Right cardiac atrium (tissue), 5 donors: ENCODE measurements at regions not wholly inside any gene's neighbourhood (a gene's known extent, or its start where the extent isn't known, plus 50 kb on each side); places are given as distances from the start of the nearest gene placed in this dataset.

Experiments
- ATAC-seq, 2 donors: fragments of 200-7000 bp; cut with Tn5 transposase; one replicate each; pipeline versions ENCODE4 v1.8.0 to v1.9.1; 2020; ENCODE audit warnings: moderate library complexity in 2 of 2, mild to moderate bottlenecking in 1 of 2
- DNase-seq, 3 donors: peaks; one replicate each; pipeline ENCODE4 v3.0.0-alpha.2; 2020
- H3K27ac ChIP-seq: one replicate; pipeline ENCODE4 v1.5.1; 2013; ENCODE audit warnings: mild to moderate bottlenecking, low read length, control low read depth, moderate library complexity
- H3K27me3 ChIP-seq: one replicate; pipeline ENCODE4 v1.6.1; 2013; ENCODE audit not compliant: control insufficient read depth, insufficient read depth
- H3K4me1 ChIP-seq: one replicate; pipeline ENCODE4 v1.6.1; 2013; ENCODE audit warnings: low read length; ENCODE audit not compliant: control insufficient read depth, insufficient read depth
- H3K4me3 ChIP-seq: one replicate; pipeline ENCODE4 v1.5.1; 2013; ENCODE audit warnings: low read length, control low read depth
- H3K9me3 ChIP-seq: one replicate; pipeline ENCODE4 v1.6.1; 2013; ENCODE audit warnings: low read length; ENCODE audit not compliant: control insufficient read depth
- WGBS: extraction: QIAGEN DNeasy Blood & Tissue Kit; methylation state at CpG from one replicate; pipeline ENCODE4 v1.1.7; 2013; 5-methylcytosine and 5-hydroxymethylcytosine counted together
- intact Hi-C, 4 donors: fragments of 100-400 bp; cut with DNase I; formaldehyde crosslinking; loops; one replicate each; pipeline versions ENCODE4 v1.11.0 to v1.14.0; 2022 to 2023
- donor health status: healthy with polysubstance abuse.
- donor health status: DM: no; HTN: yes; CAD: no.
- donor health status: DM: no; HTN: no; CAD: no.
- donor health status: DM: no; HTN: yes; CAD: no; lungs with severe emphysema.
- donor health status: DM: yes; HTN: yes; CAD: no.

DNA sequence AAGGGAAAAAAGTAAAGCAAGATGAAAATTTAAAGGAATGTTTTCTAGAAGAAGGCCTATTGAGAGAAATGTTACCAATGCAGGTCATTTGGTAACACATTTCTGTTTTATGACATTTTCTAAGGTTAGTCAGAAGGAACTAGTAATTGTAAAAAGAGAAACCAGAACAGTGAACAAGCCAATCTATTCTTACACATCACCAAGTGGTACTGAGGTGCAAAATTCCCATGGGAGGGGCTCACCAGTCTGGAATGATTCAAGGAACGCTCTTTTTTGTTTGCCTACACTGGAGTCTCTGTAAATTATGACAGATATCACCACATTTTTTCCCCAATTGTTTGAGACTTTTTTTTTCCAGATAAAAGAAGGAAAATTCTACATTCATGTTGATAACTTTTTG lies 404.7 kb upstream of the CNKSR2 start:
- Histone ChIP-seq H3K4me3 (no peak overlapping the region), H3K27me3 (no peaks in the 10 kb centered on the region), H3K9me3 (no peaks in the 10 kb centered on the region), H3K4me1 (no peaks in the 10 kb centered on the region), H3K27ac (no peak overlapping the region)
- 18% methylated on average over 1 of the region's 1 CpG for WGBS
- ATAC-seq = no peak
- intact Hi-C loops = no loop called here
- DNase-seq = no peak

DNA sequence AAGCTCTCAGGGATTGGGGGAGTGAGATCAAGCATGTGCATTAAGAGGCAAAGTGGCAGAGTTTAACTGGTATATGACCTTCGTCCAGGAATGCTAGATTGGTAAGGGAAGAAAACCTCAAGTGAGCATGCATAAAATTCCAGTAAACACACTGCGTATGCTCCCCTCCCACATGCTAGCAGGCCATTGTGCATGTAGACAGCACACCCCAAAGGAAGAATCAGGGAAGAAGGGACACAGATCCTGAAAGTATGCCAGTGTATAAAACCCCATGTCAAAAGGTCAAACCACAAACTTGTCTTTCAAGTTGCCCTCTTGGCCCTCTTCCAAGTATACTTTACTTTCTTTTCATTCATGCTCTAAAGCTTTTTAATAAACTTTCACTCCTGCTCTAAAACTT lies 405.2 kb upstream of the CNKSR2 start:
- Histone ChIP-seq H3K4me1 (no peaks in the 10 kb centered on the region), H3K4me3 (no peak overlapping the region), H3K9me3 (no peaks in the 10 kb centered on the region), H3K27me3 (no peaks in the 10 kb centered on the region), H3K27ac (no peak overlapping the region)
- intact Hi-C loops = no loop called here
- DNase-seq = no peak
- 51% methylated on average over 2 of the region's 2 CpGs for WGBS
- ATAC-seq = no peak

DNA sequence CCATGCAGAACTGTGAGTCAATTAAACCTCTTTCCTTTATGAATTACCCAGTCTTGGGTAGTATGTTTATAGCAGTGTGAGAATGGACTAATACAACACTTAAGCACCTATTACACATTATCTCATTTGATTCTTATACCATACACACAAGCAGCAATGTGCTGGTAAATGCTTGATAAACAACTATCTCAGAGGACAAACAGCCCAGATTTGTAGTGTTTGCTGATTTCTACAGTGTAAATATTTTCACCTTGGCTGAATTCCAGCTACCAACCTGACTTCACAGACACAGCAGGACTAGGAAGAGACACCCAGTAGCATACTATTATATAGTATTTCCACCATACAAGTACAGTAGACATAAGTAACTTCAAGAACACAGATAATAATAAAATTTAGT lies 406.5 kb upstream of the CNKSR2 start:
- Histone ChIP-seq H3K27me3 (no peaks in the 10 kb centered on the region), H3K27ac (no peak overlapping the region), H3K9me3 (no peaks in the 10 kb centered on the region), H3K4me3 (no peak overlapping the region), H3K4me1 (no peaks in the 10 kb centered on the region)
- intact Hi-C loops = no loop called here
- no peak for ATAC-seq
- no peak for DNase-seq

DNA sequence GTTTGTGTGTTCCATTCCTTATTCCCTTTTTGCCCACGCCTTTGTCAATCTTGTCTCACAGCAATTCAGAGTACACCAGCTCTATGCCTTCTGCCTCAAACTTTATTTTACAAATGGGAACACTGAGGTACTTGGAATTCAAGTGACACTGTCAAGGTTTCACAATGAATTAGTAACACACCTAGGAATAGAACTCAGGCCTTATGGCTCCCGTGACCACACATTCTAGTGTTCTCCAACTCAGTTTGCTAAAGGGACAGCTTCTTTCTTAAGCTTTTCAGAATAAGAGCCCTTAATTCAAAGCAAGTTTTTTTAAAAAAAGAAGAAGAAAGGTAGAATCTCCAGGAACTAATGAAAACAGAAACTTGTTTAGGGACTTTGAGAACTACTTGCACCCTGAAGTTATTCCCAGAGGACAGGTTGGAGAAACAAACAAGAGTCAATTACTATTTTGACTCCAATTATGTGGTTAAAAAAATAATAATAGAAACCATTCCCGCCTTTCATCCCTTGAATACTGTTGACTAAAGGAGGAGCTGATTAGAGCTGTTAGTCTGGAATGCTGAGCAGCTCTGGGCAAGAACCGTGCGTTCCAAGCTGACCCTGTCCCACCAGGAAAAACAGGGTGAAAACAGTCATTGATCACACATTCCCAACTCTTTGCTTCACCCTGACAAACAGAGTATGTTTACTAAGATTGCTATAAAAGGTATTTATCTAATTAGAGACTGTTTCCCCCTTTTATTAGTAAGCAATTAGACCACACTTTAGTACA lies 408.8 kb upstream of the CNKSR2 start:
- no peaks in the 10 kb centered on the region for H3K9me3 ChIP-seq
- no peak overlapping the region for H3K27ac ChIP-seq
- 38% methylated on average over 5 of the region's 5 CpGs for WGBS
- no peaks in the 10 kb centered on the region for H3K27me3 ChIP-seq
- H3K4me3 ChIP-seq = no peak overlapping the region
- ATAC-seq (no peak), DNase-seq (no peak)
- intact Hi-C loops = no loop called here
- no peaks in the 10 kb centered on the region for H3K4me1 ChIP-seq

DNA sequence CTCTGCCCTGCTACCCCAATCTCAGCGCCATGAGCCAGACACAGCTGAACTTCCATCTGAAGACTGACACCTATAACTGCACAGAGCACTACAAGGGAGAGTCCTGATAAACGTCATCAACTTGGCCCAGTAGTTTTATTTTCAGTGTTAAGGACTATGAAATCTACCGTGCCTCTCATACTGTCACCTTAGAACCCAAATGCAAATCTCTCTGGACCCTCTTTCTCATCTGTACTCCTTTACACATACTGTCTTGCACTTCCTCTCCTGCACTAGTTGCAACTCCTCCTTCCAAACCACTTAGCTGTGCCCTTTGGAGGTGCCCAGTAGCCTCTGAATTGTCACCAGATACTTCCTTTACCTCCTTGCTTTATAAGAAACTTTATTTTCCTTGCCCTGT lies 420.2 kb upstream of the CNKSR2 start:
- ATAC-seq = no peak
- intact Hi-C loops = no loop called here
- Histone ChIP-seq H3K4me3 (no peak overlapping the region), H3K27ac (no peak overlapping the region), H3K4me1 (no peaks in the 10 kb centered on the region), H3K9me3 (no peaks in the 10 kb centered on the region), H3K27me3 (no peaks in the 10 kb centered on the region)
- WGBS = 77% methylated on average over 3 of the region's 3 CpGs
- no peak for DNase-seq

DNA sequence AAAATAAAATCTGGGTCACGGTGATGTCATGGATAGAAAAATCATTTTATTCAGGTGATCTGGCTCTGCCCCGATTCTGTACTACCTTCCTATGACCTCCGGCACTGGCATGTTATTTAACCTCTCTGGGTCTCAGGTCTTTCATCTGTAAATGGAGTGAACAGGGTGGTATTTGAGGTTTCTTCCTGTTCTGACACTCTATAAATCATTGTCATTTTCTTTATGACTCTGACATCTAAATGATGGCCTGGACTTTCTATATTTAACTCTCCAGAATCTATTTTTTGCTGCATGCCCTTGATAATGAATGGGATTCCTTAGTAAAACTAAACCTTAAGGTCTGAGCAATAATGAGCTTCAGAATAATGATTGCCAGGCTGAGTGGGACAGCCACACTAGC lies 422.0 kb upstream of the CNKSR2 start:
- intact Hi-C loops = no loop called here
- Histone ChIP-seq H3K4me3 (no peak overlapping the region), H3K27ac (no peak overlapping the region), H3K27me3 (no peaks in the 10 kb centered on the region), H3K4me1 (no peaks in the 10 kb centered on the region), H3K9me3 (no peaks in the 10 kb centered on the region)
- DNase-seq (no peak), ATAC-seq (no peak)
- 63% methylated on average over 3 of the region's 3 CpGs for WGBS

DNA sequence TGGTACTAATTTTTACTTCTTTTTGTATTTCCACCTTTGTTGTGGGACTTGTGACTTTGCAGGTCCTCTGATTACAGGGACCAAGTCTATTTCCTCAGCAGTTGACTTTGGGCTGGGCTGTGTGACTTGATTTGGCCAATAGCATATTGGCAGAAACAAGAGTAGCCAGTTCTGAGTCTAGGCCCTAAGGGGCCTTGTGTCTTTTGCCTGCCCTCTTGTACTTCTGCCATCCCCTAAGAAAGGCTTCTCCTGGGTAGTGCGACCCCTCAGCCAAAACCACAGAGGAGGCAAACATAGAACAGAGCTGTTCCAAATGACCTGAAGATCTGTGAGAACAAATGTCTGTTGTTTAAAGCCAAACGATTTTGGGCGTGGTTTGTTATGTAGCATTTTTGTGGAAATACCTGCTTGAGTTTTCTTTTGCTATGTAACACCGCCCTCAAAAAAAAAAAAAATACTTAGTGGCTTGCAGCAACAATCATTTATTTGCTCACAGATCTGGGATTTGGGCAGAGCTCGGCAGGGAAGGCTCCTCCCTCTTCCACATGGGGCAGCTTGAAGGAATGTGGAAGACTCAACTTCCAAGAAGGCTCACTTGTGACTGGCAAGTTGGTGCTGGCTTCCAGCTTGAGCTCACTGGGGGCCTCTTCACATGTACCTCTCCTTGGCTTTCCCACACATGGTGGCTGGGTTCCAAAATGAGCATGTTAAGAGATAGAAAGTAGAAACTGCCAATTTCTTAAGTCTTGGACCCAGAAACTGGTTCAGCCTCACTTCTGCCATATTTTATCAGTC lies 423.0 kb upstream of the CNKSR2 start:
- DNase-seq (no peak), ATAC-seq (no peak)
- no peaks in the 10 kb centered on the region for H3K4me1 ChIP-seq
- H3K4me3 ChIP-seq = no peak overlapping the region
- H3K9me3 ChIP-seq = no peaks in the 10 kb centered on the region
- intact Hi-C loops = no loop called here
- H3K27me3 ChIP-seq = no peaks in the 10 kb centered on the region
- WGBS = 73% methylated on average over 5 of the region's 5 CpGs
- no peak overlapping the region for H3K27ac ChIP-seq

DNA sequence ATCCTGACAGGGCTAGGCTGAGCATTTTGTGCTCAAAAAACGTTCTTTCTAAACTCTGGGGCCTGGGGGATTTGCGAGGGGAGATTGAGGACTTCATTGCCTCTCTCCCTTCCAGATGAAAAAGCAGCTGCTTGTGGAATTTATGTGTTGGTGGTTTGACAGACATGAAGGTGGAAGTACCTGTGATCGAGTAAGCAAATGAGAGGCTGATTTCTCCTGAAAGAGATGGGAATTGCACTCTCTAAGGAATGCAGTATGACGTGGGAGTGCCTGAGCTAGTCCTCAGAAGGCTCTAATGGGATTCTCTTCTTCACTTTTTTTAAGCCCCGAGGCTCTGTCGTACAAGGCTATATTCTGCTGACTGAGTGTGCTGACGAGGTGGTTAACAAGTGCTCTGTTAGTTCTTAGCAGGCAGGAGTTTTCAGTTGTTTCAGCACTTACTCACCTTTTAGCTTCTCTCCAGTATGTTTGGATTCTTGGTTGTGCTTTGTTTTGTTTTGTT lies 426.8 kb upstream of the CNKSR2 start:
- Histone ChIP-seq H3K4me1 (no peaks in the 10 kb centered on the region), H3K4me3 (no peak overlapping the region), H3K27ac (no peak overlapping the region), H3K9me3 (no peaks in the 10 kb centered on the region), H3K27me3 (no peaks in the 10 kb centered on the region)
- WGBS = 12% methylated on average over 7 of the region's 7 CpGs
- no peak for ATAC-seq
- no peak for DNase-seq
- intact Hi-C loops = no loop called here

DNA sequence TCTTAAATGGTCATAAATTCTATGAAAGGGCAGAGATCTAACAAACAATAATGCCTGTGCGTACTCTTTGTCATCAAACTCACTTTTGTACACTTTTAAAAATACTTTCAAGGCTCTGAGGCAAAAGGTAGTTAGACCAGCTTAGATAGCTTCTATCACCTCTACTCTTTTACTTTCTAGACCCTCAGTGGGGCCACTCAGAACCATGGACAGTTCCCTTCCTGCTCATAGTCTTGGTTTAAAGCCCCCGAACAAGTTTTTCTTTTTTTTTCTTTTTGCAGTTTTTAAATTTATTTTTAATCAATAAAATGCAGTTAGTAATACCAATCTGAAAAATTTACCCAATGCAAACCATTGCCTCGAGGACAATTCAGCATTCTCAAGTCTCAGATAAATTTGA lies 460.5 kb upstream of the CNKSR2 start:
- no peaks in the 10 kb centered on the region for H3K9me3 ChIP-seq
- ATAC-seq = no peak
- 25% methylated on average over 3 of the region's 3 CpGs for WGBS
- no peaks in the 10 kb centered on the region for H3K4me1 ChIP-seq
- H3K4me3 ChIP-seq = no peak overlapping the region
- intact Hi-C loops = no loop called here
- H3K27ac ChIP-seq = no peak overlapping the region
- no peaks in the 10 kb centered on the region for H3K27me3 ChIP-seq
- DNase-seq = no peak

DNA sequence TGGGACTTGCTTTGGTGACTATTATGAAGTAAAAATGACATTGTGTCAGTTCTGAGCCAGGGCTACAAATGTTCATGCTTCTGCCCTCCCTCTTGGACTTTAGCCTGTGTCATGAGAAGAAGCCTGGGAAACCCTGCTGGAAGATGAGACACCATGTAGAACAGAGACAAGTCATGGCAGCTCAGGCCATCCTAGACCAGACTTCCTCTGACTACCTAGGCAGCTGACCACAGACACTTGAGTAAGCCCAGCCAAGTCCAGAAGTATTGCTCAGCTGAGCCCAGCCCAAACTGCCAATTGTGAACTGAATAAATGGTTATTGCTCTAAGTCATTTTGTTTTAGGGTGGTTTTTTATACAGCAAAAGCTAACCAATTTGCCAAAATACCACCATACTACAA lies 467.6 kb upstream of the CNKSR2 start:
- no peak for ATAC-seq

DNA sequence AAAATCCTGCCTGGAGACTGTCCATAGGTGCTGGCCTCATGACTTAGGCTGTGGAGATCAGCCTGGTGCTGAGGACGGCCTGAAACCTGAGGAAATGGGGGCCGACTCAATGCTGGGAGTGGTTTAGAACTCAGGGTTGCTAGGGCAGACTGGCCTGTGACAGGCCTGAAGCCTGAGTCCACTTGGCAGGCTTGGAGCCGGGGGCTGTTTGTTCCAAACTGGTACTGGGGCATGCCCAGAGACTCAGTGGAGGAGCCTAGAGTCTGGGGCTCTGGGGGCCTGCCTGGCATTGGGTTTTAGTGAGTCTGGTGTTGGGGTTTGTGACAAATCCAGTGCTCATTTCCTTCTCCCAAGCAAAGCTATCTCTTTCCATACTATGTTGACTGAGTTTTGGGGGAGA lies 489.7 kb upstream of the CNKSR2 start:
- Histone ChIP-seq H3K4me1 (no peaks in the 10 kb centered on the region), H3K9me3 (no peaks in the 10 kb centered on the region), H3K27me3 (no peaks in the 10 kb centered on the region), H3K27ac (no peak overlapping the region), H3K4me3 (no peak overlapping the region)
- no peak for ATAC-seq
- WGBS = 58% methylated on average over 3 of the region's 3 CpGs
- intact Hi-C loops = no loop called here
- DNase-seq = no peak

More for the DNA sequence above, 467.6 kb upstream of the CNKSR2 start:
- Histone ChIP-seq H3K27me3 (no peaks in the 10 kb centered on the region), H3K9me3 (no peaks in the 10 kb centered on the region), H3K4me1 (no peaks in the 10 kb centered on the region), H3K4me3 (no peak overlapping the region), H3K27ac (no peak overlapping the region)
- no peak for DNase-seq
- intact Hi-C loops = no loop called here
